ENCODE measurements at regions not wholly inside any gene's neighbourhood (a gene's known extent, or its start where the extent isn't known, plus 50 kb on each side); places are given as distances from the start of the nearest gene placed in this dataset.

DNA sequence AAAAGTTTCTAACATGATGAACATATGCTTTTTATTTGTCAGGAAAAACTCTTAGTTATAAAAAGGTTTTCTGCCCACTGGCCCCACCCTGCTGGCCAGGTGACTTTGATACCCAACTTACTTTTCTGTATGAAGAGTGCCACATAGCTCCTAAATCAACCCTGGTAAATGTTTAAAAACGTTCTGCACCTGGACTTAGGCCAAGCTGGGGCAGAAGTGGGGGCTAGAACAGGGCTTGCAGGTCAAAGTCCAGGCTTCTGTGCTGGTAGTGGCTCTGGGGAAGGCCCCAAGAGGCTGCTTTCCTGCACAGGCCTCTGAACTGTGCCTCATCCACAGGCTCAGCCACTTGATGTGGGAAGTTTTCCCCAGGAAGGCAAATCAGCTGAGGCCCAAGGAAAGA, 171.7 kb downstream of the ANKRD30B start:
- peaks cover 7% of the 10 kb centered on the region for H3K9me3 Mint-ChIP-seq (ENCODE audit: unreplicated experiment)
- peaks cover 5% of the 10 kb centered on the region for H3K36me3 Mint-ChIP-seq (ENCODE audit: unreplicated experiment)
- no peak overlapping the region for H3K4me3 Mint-ChIP-seq (ENCODE audit: unreplicated experiment)
- H3K27me3 Mint-ChIP-seq (ENCODE audit: unreplicated experiment) = no peaks in the 10 kb centered on the region
- no peaks in the 10 kb centered on the region for H3K4me1 Mint-ChIP-seq (ENCODE audit: low read depth, unreplicated experiment)
- TF ChIP-seq, protein P1, sequence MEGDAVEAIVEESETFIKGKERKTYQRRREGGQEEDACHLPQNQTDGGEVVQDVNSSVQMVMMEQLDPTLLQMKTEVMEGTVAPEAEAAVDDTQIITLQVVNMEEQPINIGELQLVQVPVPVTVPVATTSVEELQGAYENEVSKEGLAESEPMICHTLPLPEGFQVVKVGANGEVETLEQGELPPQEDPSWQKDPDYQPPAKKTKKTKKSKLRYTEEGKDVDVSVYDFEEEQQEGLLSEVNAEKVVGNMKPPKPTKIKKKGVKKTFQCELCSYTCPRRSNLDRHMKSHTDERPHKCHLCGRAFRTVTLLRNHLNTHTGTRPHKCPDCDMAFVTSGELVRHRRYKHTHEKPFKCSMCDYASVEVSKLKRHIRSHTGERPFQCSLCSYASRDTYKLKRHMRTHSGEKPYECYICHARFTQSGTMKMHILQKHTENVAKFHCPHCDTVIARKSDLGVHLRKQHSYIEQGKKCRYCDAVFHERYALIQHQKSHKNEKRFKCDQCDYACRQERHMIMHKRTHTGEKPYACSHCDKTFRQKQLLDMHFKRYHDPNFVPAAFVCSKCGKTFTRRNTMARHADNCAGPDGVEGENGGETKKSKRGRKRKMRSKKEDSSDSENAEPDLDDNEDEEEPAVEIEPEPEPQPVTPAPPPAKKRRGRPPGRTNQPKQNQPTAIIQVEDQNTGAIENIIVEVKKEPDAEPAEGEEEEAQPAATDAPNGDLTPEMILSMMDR (IDR thresholded peaks at IDR 0.05; ENCODE audit: partially characterized antibody, unreplicated experiment) = no peak
- no peak overlapping the region for H3K27ac Mint-ChIP-seq (ENCODE audit: unreplicated experiment)
- no peak for DNase-seq

DNA sequence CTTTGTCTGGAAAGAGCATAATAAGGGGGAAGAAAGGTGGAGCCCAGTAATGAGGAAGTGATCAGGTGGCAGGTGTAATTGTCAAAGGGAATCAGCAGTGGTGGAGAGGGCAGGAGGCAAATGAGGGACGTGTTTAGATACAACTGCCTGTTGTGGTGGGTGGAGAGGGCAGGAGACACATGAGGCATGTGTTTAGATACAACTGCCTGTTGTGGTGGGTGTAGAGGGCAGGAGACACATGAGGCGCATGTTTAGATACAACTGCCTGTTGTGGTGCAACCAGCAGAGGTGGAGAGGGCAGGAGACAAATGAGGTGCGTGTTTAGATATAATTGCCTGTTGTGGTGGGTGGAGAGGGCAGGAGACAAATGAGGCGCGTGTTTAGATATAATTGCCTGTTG, 173.1 kb downstream of the ANKRD30B start:
- Mint-ChIP-seq H3K27me3 (ENCODE audit: unreplicated experiment) (peaks cover 2% of the 10 kb centered on the region), H3K27ac (ENCODE audit: unreplicated experiment) (no peak overlapping the region), H3K9me3 (ENCODE audit: unreplicated experiment) (peaks cover 9% of the 10 kb centered on the region), H3K4me3 (ENCODE audit: unreplicated experiment) (no peak overlapping the region), H3K4me1 (ENCODE audit: low read depth, unreplicated experiment) (peaks cover 6% of the 10 kb centered on the region), H3K36me3 (ENCODE audit: unreplicated experiment) (peaks cover 5% of the 10 kb centered on the region)
- TF ChIP-seq, protein P1 (IDR thresholded peaks at IDR 0.05; ENCODE audit: partially characterized antibody, unreplicated experiment) = no peak
- no peak for DNase-seq

DNA sequence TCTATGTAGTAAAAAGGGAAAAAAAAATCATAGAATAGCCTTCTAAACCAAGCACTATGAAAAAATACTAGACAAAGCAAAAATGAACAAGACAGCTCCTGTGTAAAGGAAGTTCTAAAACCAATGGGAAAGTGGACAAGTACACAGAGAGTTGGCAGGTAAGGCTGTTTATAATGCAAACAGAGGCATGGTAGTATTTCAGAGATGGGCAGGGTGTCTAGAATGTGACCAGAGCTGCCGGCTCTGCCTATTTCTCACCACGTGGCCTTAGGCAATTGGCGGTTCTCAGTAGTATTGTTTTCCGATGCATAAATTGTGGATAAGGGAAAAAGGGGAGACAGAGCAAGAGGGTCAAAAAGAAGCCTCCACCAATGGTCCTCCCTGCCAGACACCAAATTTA, 173.6 kb downstream of the ANKRD30B start:
- DNase-seq = no peak
- no peak overlapping the region for H3K4me3 Mint-ChIP-seq (ENCODE audit: unreplicated experiment)
- peaks cover 6% of the 10 kb centered on the region for H3K4me1 Mint-ChIP-seq (ENCODE audit: low read depth, unreplicated experiment)
- TF ChIP-seq, protein P1 (IDR thresholded peaks at IDR 0.05; ENCODE audit: partially characterized antibody, unreplicated experiment) = no peak
- H3K27me3 Mint-ChIP-seq (ENCODE audit: unreplicated experiment) = peaks cover 2% of the 10 kb centered on the region
- peaks cover 9% of the 10 kb centered on the region for H3K9me3 Mint-ChIP-seq (ENCODE audit: unreplicated experiment)
- H3K27ac Mint-ChIP-seq (ENCODE audit: unreplicated experiment) = no peak overlapping the region
- peaks cover 5% of the 10 kb centered on the region for H3K36me3 Mint-ChIP-seq (ENCODE audit: unreplicated experiment)

DNA sequence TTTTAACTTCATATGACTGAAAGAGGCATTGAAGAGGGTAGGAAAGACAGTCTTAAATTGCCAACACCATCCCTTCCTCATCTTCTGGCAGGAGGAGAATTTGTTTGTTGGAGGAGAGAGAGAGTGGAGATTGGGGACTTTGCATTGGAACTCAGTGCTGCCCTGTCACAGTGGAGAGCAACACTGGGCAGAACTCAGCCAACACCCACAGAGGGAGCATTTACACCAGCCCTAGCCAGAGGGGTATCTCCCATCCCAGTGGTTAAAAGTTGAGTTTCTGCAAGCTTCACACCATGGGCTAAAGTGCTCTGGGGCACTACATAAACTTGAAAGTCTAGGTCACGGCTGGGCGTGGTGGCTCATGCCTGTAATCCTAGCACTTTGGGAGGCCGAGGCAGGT, 174.1 kb downstream of the ANKRD30B start:
- H3K4me1 Mint-ChIP-seq (ENCODE audit: low read depth, unreplicated experiment) = peaks cover 6% of the 10 kb centered on the region
- H3K36me3 Mint-ChIP-seq (ENCODE audit: unreplicated experiment) = peaks cover 5% of the 10 kb centered on the region
- H3K9me3 Mint-ChIP-seq (ENCODE audit: unreplicated experiment) = peaks cover 9% of the 10 kb centered on the region

DNA sequence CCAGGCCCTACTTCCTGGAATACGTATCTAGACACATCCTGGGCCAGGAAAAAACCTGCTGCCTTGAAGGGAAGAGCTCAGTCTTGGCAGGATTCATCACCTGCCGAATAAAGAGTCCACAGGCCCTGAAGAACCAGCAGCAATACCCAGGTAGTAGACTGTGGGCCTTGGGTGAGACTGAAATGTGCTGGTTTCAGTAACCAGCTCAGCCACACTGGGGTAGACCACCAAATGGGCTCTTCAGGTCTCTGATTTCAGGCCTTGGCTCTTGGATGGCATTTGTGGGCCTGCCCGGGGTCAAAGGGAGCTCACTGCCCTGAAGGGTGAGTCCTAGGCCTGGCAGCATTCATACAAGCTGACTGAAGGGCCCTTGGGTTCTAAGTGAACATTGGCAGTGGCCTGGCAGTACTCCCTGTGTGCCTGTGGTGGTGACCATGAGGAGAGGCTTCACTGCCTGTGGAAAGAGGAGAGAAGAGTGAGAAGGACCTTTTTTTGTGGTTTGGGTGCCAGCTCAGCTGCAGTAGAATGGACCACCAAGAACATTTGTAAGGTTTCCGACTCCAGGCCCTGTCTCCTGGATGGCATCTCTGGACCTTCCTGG, 175.1 kb downstream of the ANKRD30B start:
- TF ChIP-seq, protein P1 (IDR thresholded peaks at IDR 0.05; ENCODE audit: partially characterized antibody, unreplicated experiment) = no peak
- Mint-ChIP-seq H3K9me3 (ENCODE audit: unreplicated experiment) (peaks cover 9% of the 10 kb centered on the region), H3K4me1 (ENCODE audit: low read depth, unreplicated experiment) (peaks cover 6% of the 10 kb centered on the region), H3K27ac (ENCODE audit: unreplicated experiment) (no peak overlapping the region), H3K27me3 (ENCODE audit: unreplicated experiment) (peaks cover 2% of the 10 kb centered on the region), H3K36me3 (ENCODE audit: unreplicated experiment) (peaks cover 5% of the 10 kb centered on the region), H3K4me3 (ENCODE audit: unreplicated experiment) (no peak overlapping the region)
- no peak for DNase-seq

More for the DNA sequence above, 174.1 kb downstream of the ANKRD30B start:
- H3K27ac Mint-ChIP-seq (ENCODE audit: unreplicated experiment) = no peak overlapping the region
- TF ChIP-seq, protein P1 (IDR thresholded peaks at IDR 0.05; ENCODE audit: partially characterized antibody, unreplicated experiment) = no peak
- H3K27me3 Mint-ChIP-seq (ENCODE audit: unreplicated experiment) = peaks cover 2% of the 10 kb centered on the region
- DNase-seq = no peak
- H3K4me3 Mint-ChIP-seq (ENCODE audit: unreplicated experiment) = no peak overlapping the region

Data from glutamatergic neuron (in vitro differentiated cells).